ENCODE measurements at regions not wholly inside any gene's neighbourhood (a gene's known extent, or its start where the extent isn't known, plus 50 kb on each side); places are given as distances from the start of the nearest gene placed in this dataset.

DNA sequence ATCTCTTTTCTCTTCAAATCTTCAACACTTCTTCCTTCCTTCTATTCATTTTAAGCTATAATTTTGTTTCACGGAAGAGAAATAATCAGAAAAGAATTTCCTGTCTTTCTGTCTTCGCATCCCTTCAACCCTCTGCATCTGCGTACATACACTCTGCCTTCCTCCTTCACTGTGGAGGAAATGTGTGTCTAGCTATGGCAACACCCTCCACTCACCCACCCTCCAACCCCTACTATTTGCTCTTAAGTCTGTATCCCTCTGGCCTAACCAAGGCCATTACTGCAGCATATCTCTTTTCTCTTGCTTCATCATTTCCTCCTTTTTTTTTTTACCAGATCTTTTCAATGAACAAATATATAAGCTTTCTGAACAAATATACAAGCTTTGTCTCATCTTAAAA, 105.7 kb upstream of the NUDT12 start:
- H3K27me3 ChIP-seq (ENCODE audit: insufficient read depth) = no peaks in the 10 kb centered on the region
- no peaks in the 10 kb centered on the region for H3K36me3 ChIP-seq (replicated peaks in 1 of 2; ENCODE audit: control insufficient read depth in 1 of 2, insufficient read depth in 2 of 2, low read length in 1 of 2)
- no peak overlapping the region for H3K4me3 ChIP-seq (ENCODE audit: low read depth in 2 of 2, low read length in 1 of 2)
- no peak for DNase-seq
- H3F3A ChIP-seq (replicated peaks; ENCODE audit: insufficient read depth) = no peaks in the 10 kb centered on the region
- no peak overlapping the region for H2AFZ ChIP-seq (ENCODE audit: low read depth)
- ChIA-PET POLR2A (no interaction called here), CTCF (interaction anchor here (0.9 to 1.3 kb wide), 2 partner anchors 19 to 82 kb away, joined by 3 to 4 read pairs; no protein-coding TSS in a partner anchor)
- no peak overlapping the region for H3K9ac ChIP-seq
- no peaks in the 10 kb centered on the region for H3K9me3 ChIP-seq
- H3K4me1 ChIP-seq (ENCODE audit: control insufficient read depth in 1 of 2, insufficient read depth in 2 of 2, low read depth in 1 of 2, low read length in 1 of 2) = no peaks in the 10 kb centered on the region
- no peaks in the 10 kb centered on the region for H4K20me1 ChIP-seq (ENCODE audit: insufficient read depth)
- no peaks in the 10 kb centered on the region for H3K79me2 ChIP-seq (ENCODE audit: insufficient read depth)
- WGBS (ENCODE audit: low lambda C conversion rate) = 95% methylated on average over 3 of the region's 3 CpGs
- H3K9me2 ChIP-seq = no peaks in the 10 kb centered on the region
- TF ChIP-seq MXI1 (IDR thresholded peaks at IDR 0.05; ENCODE audit: low read depth, low read length) (no peak), YY1 (IDR thresholded peaks at IDR 0.05; ENCODE audit: low read depth) (no peak), ELF1 (IDR thresholded peaks at IDR 0.05) (no peak), FOXJ3 (CRISPR knock-in tag; IDR thresholded peaks at IDR 0.05) (no peak), SMC3 (IDR thresholded peaks at IDR 0.05; ENCODE audit: low read depth, low read length) (no peak), POLR2AphosphoS5 (IDR thresholded peaks at IDR 0.05; ENCODE audit: low read depth, low read length) (no peak)
- TF ChIP-seq, protein P1, sequence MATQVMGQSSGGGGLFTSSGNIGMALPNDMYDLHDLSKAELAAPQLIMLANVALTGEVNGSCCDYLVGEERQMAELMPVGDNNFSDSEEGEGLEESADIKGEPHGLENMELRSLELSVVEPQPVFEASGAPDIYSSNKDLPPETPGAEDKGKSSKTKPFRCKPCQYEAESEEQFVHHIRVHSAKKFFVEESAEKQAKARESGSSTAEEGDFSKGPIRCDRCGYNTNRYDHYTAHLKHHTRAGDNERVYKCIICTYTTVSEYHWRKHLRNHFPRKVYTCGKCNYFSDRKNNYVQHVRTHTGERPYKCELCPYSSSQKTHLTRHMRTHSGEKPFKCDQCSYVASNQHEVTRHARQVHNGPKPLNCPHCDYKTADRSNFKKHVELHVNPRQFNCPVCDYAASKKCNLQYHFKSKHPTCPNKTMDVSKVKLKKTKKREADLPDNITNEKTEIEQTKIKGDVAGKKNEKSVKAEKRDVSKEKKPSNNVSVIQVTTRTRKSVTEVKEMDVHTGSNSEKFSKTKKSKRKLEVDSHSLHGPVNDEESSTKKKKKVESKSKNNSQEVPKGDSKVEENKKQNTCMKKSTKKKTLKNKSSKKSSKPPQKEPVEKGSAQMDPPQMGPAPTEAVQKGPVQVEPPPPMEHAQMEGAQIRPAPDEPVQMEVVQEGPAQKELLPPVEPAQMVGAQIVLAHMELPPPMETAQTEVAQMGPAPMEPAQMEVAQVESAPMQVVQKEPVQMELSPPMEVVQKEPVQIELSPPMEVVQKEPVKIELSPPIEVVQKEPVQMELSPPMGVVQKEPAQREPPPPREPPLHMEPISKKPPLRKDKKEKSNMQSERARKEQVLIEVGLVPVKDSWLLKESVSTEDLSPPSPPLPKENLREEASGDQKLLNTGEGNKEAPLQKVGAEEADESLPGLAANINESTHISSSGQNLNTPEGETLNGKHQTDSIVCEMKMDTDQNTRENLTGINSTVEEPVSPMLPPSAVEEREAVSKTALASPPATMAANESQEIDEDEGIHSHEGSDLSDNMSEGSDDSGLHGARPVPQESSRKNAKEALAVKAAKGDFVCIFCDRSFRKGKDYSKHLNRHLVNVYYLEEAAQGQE (IDR thresholded peaks at IDR 0.05; ENCODE audit: low read depth, low read length) = no peak
- TF ChIP-seq, protein P2, sequence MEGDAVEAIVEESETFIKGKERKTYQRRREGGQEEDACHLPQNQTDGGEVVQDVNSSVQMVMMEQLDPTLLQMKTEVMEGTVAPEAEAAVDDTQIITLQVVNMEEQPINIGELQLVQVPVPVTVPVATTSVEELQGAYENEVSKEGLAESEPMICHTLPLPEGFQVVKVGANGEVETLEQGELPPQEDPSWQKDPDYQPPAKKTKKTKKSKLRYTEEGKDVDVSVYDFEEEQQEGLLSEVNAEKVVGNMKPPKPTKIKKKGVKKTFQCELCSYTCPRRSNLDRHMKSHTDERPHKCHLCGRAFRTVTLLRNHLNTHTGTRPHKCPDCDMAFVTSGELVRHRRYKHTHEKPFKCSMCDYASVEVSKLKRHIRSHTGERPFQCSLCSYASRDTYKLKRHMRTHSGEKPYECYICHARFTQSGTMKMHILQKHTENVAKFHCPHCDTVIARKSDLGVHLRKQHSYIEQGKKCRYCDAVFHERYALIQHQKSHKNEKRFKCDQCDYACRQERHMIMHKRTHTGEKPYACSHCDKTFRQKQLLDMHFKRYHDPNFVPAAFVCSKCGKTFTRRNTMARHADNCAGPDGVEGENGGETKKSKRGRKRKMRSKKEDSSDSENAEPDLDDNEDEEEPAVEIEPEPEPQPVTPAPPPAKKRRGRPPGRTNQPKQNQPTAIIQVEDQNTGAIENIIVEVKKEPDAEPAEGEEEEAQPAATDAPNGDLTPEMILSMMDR (IDR thresholded peaks at IDR 0.05) = no peak
- TF ChIP-seq, protein P3, sequence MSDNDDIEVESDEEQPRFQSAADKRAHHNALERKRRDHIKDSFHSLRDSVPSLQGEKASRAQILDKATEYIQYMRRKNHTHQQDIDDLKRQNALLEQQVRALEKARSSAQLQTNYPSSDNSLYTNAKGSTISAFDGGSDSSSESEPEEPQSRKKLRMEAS (IDR thresholded peaks at IDR 0.05; ENCODE audit: low read depth) = no peak
- no peak overlapping the region for H3K4me2 ChIP-seq
- H3K27ac ChIP-seq (ENCODE audit: low read depth in 2 of 2, low read length in 1 of 2) = no peak overlapping the region

DNA sequence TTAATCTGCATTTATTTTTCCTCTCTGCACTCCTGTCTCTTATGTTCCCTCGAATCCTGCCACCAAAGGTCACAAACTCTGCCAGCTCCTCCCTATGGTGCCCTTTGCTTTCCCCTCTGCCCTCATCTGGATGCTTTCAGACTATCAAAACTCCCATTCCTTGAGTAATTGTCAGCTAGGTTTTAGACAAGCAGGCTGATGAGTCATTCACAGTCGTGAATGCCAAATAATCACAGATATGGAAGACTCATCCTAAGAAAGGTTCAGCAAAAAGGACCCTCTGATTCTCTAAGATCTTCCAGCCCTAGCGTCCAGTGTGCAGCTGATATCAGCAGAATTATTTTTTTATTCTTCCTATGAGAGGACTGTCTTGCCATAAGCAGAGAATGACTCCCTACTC, 104.5 kb upstream of the NUDT12 start:
- 28% methylated on average over 3 of the region's 3 CpGs for WGBS (ENCODE audit: low lambda C conversion rate)
- no peak overlapping the region for H3K27ac ChIP-seq (ENCODE audit: low read depth in 2 of 2, low read length in 1 of 2)
- TF ChIP-seq, protein P4, sequence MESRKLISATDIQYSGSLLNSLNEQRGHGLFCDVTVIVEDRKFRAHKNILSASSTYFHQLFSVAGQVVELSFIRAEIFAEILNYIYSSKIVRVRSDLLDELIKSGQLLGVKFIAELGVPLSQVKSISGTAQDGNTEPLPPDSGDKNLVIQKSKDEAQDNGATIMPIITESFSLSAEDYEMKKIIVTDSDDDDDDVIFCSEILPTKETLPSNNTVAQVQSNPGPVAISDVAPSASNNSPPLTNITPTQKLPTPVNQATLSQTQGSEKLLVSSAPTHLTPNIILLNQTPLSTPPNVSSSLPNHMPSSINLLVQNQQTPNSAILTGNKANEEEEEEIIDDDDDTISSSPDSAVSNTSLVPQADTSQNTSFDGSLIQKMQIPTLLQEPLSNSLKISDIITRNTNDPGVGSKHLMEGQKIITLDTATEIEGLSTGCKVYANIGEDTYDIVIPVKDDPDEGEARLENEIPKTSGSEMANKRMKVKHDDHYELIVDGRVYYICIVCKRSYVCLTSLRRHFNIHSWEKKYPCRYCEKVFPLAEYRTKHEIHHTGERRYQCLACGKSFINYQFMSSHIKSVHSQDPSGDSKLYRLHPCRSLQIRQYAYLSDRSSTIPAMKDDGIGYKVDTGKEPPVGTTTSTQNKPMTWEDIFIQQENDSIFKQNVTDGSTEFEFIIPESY (IDR thresholded peaks at IDR 0.05; ENCODE audit: borderline replicate concordance, low read depth) = no peak
- TF ChIP-seq NFIC (IDR thresholded peaks at IDR 0.05; ENCODE audit: borderline replicate concordance) (0 out of 2 replicates have a peak, but pooled peaks have one; percentile 52), MEF2A (IDR thresholded peaks at IDR 0.05; ENCODE audit: borderline replicate concordance, low read depth) (no peak), GATA2 (CRISPR knock-in tag; IDR thresholded peaks at IDR 0.05) (no peak), SIN3A (IDR thresholded peaks at IDR 0.05; ENCODE audit: borderline replicate concordance, low read depth, low read length) (no peak), YY1 (IDR thresholded peaks at IDR 0.05; ENCODE audit: low read depth) (no peak), NRF1 (IDR thresholded peaks at IDR 0.05; ENCODE audit: low read depth, low read length) (no peak), ELF1 (IDR thresholded peaks at IDR 0.05) (no peak), RXRA (IDR thresholded peaks at IDR 0.05; ENCODE audit: borderline replicate concordance, low read depth) (peak; percentile 35; the same call in 1 of the 2 replicates), FOXM1 (IDR thresholded peaks at IDR 0.05; ENCODE audit: low read depth) (no peak), RCOR1 (IDR thresholded peaks at IDR 0.05; ENCODE audit: low read length) (no peak)
- TF ChIP-seq, protein P3 (IDR thresholded peaks at IDR 0.05; ENCODE audit: low read depth) = no peak
- TF ChIP-seq, protein P5, sequence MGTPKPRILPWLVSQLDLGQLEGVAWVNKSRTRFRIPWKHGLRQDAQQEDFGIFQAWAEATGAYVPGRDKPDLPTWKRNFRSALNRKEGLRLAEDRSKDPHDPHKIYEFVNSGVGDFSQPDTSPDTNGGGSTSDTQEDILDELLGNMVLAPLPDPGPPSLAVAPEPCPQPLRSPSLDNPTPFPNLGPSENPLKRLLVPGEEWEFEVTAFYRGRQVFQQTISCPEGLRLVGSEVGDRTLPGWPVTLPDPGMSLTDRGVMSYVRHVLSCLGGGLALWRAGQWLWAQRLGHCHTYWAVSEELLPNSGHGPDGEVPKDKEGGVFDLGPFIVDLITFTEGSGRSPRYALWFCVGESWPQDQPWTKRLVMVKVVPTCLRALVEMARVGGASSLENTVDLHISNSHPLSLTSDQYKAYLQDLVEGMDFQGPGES (IDR thresholded peaks at IDR 0.05; ENCODE audit: low read depth, low read length) = no peak

More for the DNA sequence above, 104.5 kb upstream of the NUDT12 start:
- no peak for DNase-seq
- CTCF ChIA-PET = interaction anchor here (1.0 kb wide), 1 partner anchor 80 kb away, joined by 3 read pairs; no protein-coding TSS in a partner anchor
- no peaks in the 10 kb centered on the region for H3K4me1 ChIP-seq (ENCODE audit: control insufficient read depth in 1 of 2, insufficient read depth in 2 of 2, low read depth in 1 of 2, low read length in 1 of 2)
- no peak overlapping the region for H3K4me2 ChIP-seq
- POLR2A ChIA-PET = no interaction called here
- no peaks in the 10 kb centered on the region for H3K79me2 ChIP-seq (ENCODE audit: insufficient read depth)
- no peak overlapping the region for H2AFZ ChIP-seq (ENCODE audit: low read depth)
- H3K4me3 ChIP-seq (ENCODE audit: low read depth in 2 of 2, low read length in 1 of 2) = no peak overlapping the region
- no peaks in the 10 kb centered on the region for H3K27me3 ChIP-seq (ENCODE audit: insufficient read depth)
- H3K9ac ChIP-seq = no peak overlapping the region
- H3K9me3 ChIP-seq = peaks cover 5% of the 10 kb centered on the region; the same call in 1 of the 2 replicates
- no peaks in the 10 kb centered on the region for H3K36me3 ChIP-seq (replicated peaks in 1 of 2; ENCODE audit: control insufficient read depth in 1 of 2, insufficient read depth in 2 of 2, low read length in 1 of 2)
- no peaks in the 10 kb centered on the region for H3F3A ChIP-seq (replicated peaks; ENCODE audit: insufficient read depth)
- H3K9me2 ChIP-seq = no peaks in the 10 kb centered on the region
- H4K20me1 ChIP-seq (ENCODE audit: insufficient read depth) = no peaks in the 10 kb centered on the region
